ENCODE measurements at regions not wholly inside any gene's neighbourhood (a gene's known extent, or its start where the extent isn't known, plus 50 kb on each side); places are given as distances from the start of the nearest gene placed in this dataset.

GRCh38 chr2:194946826-194947225, 710.2 kb upstream of the SLC39A10 start:
- H4K20me1 ChIP-seq (ENCODE audit: control insufficient read depth, insufficient read depth, low read length, poor library complexity, severe bottlenecking) = no peaks in the 10 kb centered on the region
- no peaks in the 10 kb centered on the region for H3K4me1 Mint-ChIP-seq
- WGBS (ENCODE audit: insufficient coverage) = no CpG with 5 or more reads among the region's 1 CpG
- H2AFZ ChIP-seq (ENCODE audit: insufficient read depth, low read depth, low read length, poor library complexity, severe bottlenecking) = no peak overlapping the region
- ChIA-PET POLR2A (no interaction called here), CTCF (no interaction called here)
- no peak overlapping the region for H3K4me3 ChIP-seq (ENCODE audit: control extremely low read depth in 1 of 5, extremely low read depth in 1 of 5, insufficient read depth in 1 of 5, low read depth in 2 of 5, low read length in 4 of 5)
- TF ChIP-seq EZH2 (IDR thresholded peaks at IDR 0.05; ENCODE audit: borderline replicate concordance, insufficient read depth, low read depth, low read length, poor library complexity, severe bottlenecking) = no peak
- TF ChIP-seq, protein P1, sequence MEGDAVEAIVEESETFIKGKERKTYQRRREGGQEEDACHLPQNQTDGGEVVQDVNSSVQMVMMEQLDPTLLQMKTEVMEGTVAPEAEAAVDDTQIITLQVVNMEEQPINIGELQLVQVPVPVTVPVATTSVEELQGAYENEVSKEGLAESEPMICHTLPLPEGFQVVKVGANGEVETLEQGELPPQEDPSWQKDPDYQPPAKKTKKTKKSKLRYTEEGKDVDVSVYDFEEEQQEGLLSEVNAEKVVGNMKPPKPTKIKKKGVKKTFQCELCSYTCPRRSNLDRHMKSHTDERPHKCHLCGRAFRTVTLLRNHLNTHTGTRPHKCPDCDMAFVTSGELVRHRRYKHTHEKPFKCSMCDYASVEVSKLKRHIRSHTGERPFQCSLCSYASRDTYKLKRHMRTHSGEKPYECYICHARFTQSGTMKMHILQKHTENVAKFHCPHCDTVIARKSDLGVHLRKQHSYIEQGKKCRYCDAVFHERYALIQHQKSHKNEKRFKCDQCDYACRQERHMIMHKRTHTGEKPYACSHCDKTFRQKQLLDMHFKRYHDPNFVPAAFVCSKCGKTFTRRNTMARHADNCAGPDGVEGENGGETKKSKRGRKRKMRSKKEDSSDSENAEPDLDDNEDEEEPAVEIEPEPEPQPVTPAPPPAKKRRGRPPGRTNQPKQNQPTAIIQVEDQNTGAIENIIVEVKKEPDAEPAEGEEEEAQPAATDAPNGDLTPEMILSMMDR (IDR thresholded peaks at IDR 0.05) = no peak
- ATAC-seq (ENCODE audit: low read depth) (no peak), DNase-seq (no peak)
- H3K9ac ChIP-seq (ENCODE audit: low read length) = no peak overlapping the region
- H3K9me3 ChIP-seq (ENCODE audit: control extremely low read depth in 1 of 3, control insufficient read depth in 2 of 3, insufficient read depth in 1 of 3, low read length in 2 of 3) = peaks cover 0 to 1% (median 0%) of the 10 kb centered on the region in 3 donors
- H3K4me3 Mint-ChIP-seq = no peak overlapping the region
- intact Hi-C loops (cut with micrococcal nuclease) = no loop called here
- H3K79me2 ChIP-seq (ENCODE audit: control insufficient read depth, insufficient read depth, low read length) = no peaks in the 10 kb centered on the region
- H3K4me1 ChIP-seq (ENCODE audit: control insufficient read depth in 2 of 2, insufficient read depth in 2 of 2, low read length in 2 of 2) = no peaks in the 10 kb centered on the region
- no peak overlapping the region for H3K4me2 ChIP-seq (replicated peaks; ENCODE audit: low read depth, low read length, poor library complexity, severe bottlenecking)
- no peak overlapping the region for H3K27ac Mint-ChIP-seq
- peaks cover 3% of the 10 kb centered on the region for H3K9me3 Mint-ChIP-seq (ENCODE audit: insufficient read depth)
- no peaks in the 10 kb centered on the region for H3K27me3 Mint-ChIP-seq
- H3K27ac ChIP-seq (ENCODE audit: low read length in 2 of 2) = no peak overlapping the region
- no peaks in the 10 kb centered on the region for H3K27me3 ChIP-seq (replicated peaks in 1 of 4; ENCODE audit: control extremely low read depth in 1 of 4, control insufficient read depth in 3 of 4, insufficient read depth in 4 of 4, low read length in 3 of 4)
- H3K36me3 ChIP-seq (replicated peaks in 1 of 2; ENCODE audit: control extremely low read depth in 1 of 2, control insufficient read depth in 1 of 2, extremely low read depth in 1 of 2, insufficient read depth in 2 of 2, low read length in 1 of 2) = no peaks in the 10 kb centered on the region

GRCh38 chr2:194938066-194938465, 719.0 kb upstream of the SLC39A10 start:
- Histone ChIP-seq H3K9me3 (ENCODE audit: control extremely low read depth in 1 of 3, control insufficient read depth in 2 of 3, insufficient read depth in 1 of 3, low read length in 2 of 3) (no peaks in the 10 kb centered on the region), H3K4me2 (replicated peaks; ENCODE audit: low read depth, low read length, poor library complexity, severe bottlenecking) (no peak overlapping the region), H3K4me3 (ENCODE audit: control extremely low read depth in 1 of 5, extremely low read depth in 1 of 5, insufficient read depth in 1 of 5, low read depth in 2 of 5, low read length in 4 of 5) (no peak overlapping the region), H3K27me3 (replicated peaks in 1 of 4; ENCODE audit: control extremely low read depth in 1 of 4, control insufficient read depth in 3 of 4, insufficient read depth in 4 of 4, low read length in 3 of 4) (no peaks in the 10 kb centered on the region), H3K27ac (ENCODE audit: low read length in 2 of 2) (no peak overlapping the region), H3K36me3 (replicated peaks in 1 of 2; ENCODE audit: control extremely low read depth in 1 of 2, control insufficient read depth in 1 of 2, extremely low read depth in 1 of 2, insufficient read depth in 2 of 2, low read length in 1 of 2) (no peaks in the 10 kb centered on the region), H2AFZ (ENCODE audit: insufficient read depth, low read depth, low read length, poor library complexity, severe bottlenecking) (no peak overlapping the region), H3K9ac (ENCODE audit: low read length) (no peak overlapping the region), H3K79me2 (ENCODE audit: control insufficient read depth, insufficient read depth, low read length) (no peaks in the 10 kb centered on the region), H4K20me1 (ENCODE audit: control insufficient read depth, insufficient read depth, low read length, poor library complexity, severe bottlenecking) (no peaks in the 10 kb centered on the region), H3K4me1 (ENCODE audit: control insufficient read depth in 2 of 2, insufficient read depth in 2 of 2, low read length in 2 of 2) (no peaks in the 10 kb centered on the region)
- H3K4me3 Mint-ChIP-seq = no peak overlapping the region
- H3K27ac Mint-ChIP-seq = no peak overlapping the region
- intact Hi-C loops (cut with micrococcal nuclease) = no loop called here
- H3K4me1 Mint-ChIP-seq = no peaks in the 10 kb centered on the region
- H3K27me3 Mint-ChIP-seq = no peaks in the 10 kb centered on the region
- DNase-seq (no peak), ATAC-seq (ENCODE audit: low read depth) (no peak)
- CTCF ChIA-PET = no interaction called here
- TF ChIP-seq, protein P1 (IDR thresholded peaks at IDR 0.05) = no peak
- no peak for TF ChIP-seq EZH2 (IDR thresholded peaks at IDR 0.05; ENCODE audit: borderline replicate concordance, insufficient read depth, low read depth, low read length, poor library complexity, severe bottlenecking)
- H3K9me3 Mint-ChIP-seq (ENCODE audit: insufficient read depth) = peaks cover 3% of the 10 kb centered on the region
- POLR2A ChIA-PET = no interaction called here
- WGBS (ENCODE audit: insufficient coverage) = no CpG with 5 or more reads among the region's 2 CpGs

Data from B cell (primary cell).